H9 (cell line): ENCODE measurements at regions not wholly inside any gene's neighbourhood (a gene's known extent, or its start where the extent isn't known, plus 50 kb on each side); places are given as distances from the start of the nearest gene placed in this dataset.

Source experiments
- DNase-seq: peaks from one replicate; pipeline ENCODE4 v3.0.0-alpha.2; 2017
- H2AFZ ChIP-seq: one replicate; pipeline ENCODE4 v1.6.1; 2013; ENCODE audit warnings: mild to moderate bottlenecking, low read length, control low read depth, moderate library complexity
- H2AK5ac ChIP-seq: 2 replicates; pipeline ENCODE4 v1.6.1; 2013; ENCODE audit warnings: low read length, control low read depth, mixed read lengths; ENCODE audit not compliant: insufficient read length
- H2BK120ac ChIP-seq: one replicate; pipeline ENCODE4 v1.6.1; 2013; ENCODE audit warnings: low read depth, mild to moderate bottlenecking, low read length, control low read depth, inconsistent platforms; ENCODE audit not compliant: poor library complexity, severe bottlenecking
- H2BK12ac ChIP-seq: 2 replicates; pipeline ENCODE4 v1.6.1; 2013; ENCODE audit warnings: low read length, control low read depth, mixed read lengths, low read depth; ENCODE audit not compliant: insufficient read length
- H2BK15ac ChIP-seq: 2 replicates; pipeline ENCODE4 v1.6.1; 2013; ENCODE audit warnings: low read depth, low read length, control low read depth
- H2BK20ac ChIP-seq: one replicate; pipeline ENCODE4 v1.6.1; 2013; ENCODE audit warnings: low read depth, mild to moderate bottlenecking, low read length, control low read depth, inconsistent platforms; ENCODE audit not compliant: poor library complexity, severe bottlenecking
- H2BK5ac ChIP-seq: 2 replicates; pipeline ENCODE4 v1.6.1; 2013; ENCODE audit warnings: low read length, control low read depth, mixed read lengths; ENCODE audit not compliant: insufficient read length
- H3K14ac ChIP-seq: 2 replicates; pipeline ENCODE4 v1.6.1; 2013; ENCODE audit warnings: low read length, control low read depth; ENCODE audit not compliant: insufficient read depth
- H3K18ac ChIP-seq: 2 replicates; pipeline ENCODE4 v1.6.1; 2013; ENCODE audit warnings: low read depth, mild to moderate bottlenecking, mixed read lengths, low read length, control low read depth; ENCODE audit not compliant: insufficient read length
- H3K23ac ChIP-seq: 2 replicates; pipeline ENCODE4 v1.6.1; 2013; ENCODE audit warnings: low read length, control low read depth, mixed read lengths, low read depth; ENCODE audit not compliant: insufficient read length
- H3K23me2 ChIP-seq: 2 replicates; pipeline ENCODE4 v1.6.1; 2013; ENCODE audit warnings: low read depth, mild to moderate bottlenecking, mixed read lengths, low read length, control low read depth; ENCODE audit not compliant: insufficient read length, poor library complexity, severe bottlenecking
- H3K27ac ChIP-seq: 2 replicates; pipeline ENCODE4 v1.5.1; 2013; ENCODE audit warnings: low read length, control low read depth, mixed read lengths, low read depth; ENCODE audit not compliant: insufficient read length
- H3K27me3 ChIP-seq: 2 replicates; pipeline ENCODE4 v1.6.1; 2013; ENCODE audit warnings: low read length, control low read depth, inconsistent platforms; ENCODE audit not compliant: insufficient read depth
- H3K4ac ChIP-seq: 2 replicates; pipeline ENCODE4 v1.6.1; 2013; ENCODE audit warnings: low read depth, mild to moderate bottlenecking, control low read depth, inconsistent platforms, low read length, moderate library complexity
- H3K4me1 ChIP-seq: 2 replicates; pipeline ENCODE4 v1.6.1; 2013; ENCODE audit warnings: low read length, control low read depth, inconsistent platforms; ENCODE audit not compliant: insufficient read depth
- H3K4me2 ChIP-seq: 2 replicates; pipeline ENCODE4 v1.6.1; 2013; ENCODE audit warnings: low read length, control low read depth, mixed read lengths; ENCODE audit not compliant: insufficient read length, insufficient read depth
- H3K56ac ChIP-seq: 2 replicates; pipeline ENCODE4 v1.6.1; 2013; ENCODE audit warnings: low read depth, mild to moderate bottlenecking, mixed read lengths, low read length, control low read depth; ENCODE audit not compliant: insufficient read length
- H3K79me1 ChIP-seq: 2 replicates; pipeline ENCODE4 v1.6.1; 2013; ENCODE audit warnings: low read depth, mild to moderate bottlenecking, moderate library complexity, low read length, control low read depth, inconsistent platforms; ENCODE audit not compliant: insufficient read depth, poor library complexity, severe bottlenecking
- H3K79me2 ChIP-seq: 2 replicates; pipeline ENCODE4 v1.6.1; 2013; ENCODE audit warnings: low read length, control low read depth, inconsistent platforms; ENCODE audit not compliant: insufficient read depth
- H3K9ac ChIP-seq: 2 replicates; pipeline ENCODE4 v1.6.1; 2013; ENCODE audit warnings: low read length, control low read depth, mixed read lengths; ENCODE audit not compliant: insufficient read length; ENCODE audit errors: extremely low read depth
- H3K9me3 ChIP-seq: one replicate; pipeline ENCODE4 v1.6.1; 2013; ENCODE audit warnings: low read depth, low read length, inconsistent platforms; ENCODE audit not compliant: control insufficient read depth
- H3T11ph ChIP-seq: one replicate; pipeline ENCODE4 v1.6.1; 2013; ENCODE audit warnings: mild to moderate bottlenecking, low read length, control low read depth, inconsistent platforms
- H4K20me1 ChIP-seq: one replicate; pipeline ENCODE4 v1.6.1; 2013; ENCODE audit not compliant: control insufficient read depth, insufficient read length, insufficient read depth
- H4K5ac ChIP-seq: 2 replicates; pipeline ENCODE4 v1.6.1; 2013; ENCODE audit warnings: low read depth, mild to moderate bottlenecking, mixed read lengths, low read length, control low read depth; ENCODE audit not compliant: insufficient read length
- H4K8ac ChIP-seq: replicated peaks from 2 replicates; pipeline ENCODE4 v1.6.1; 2013; ENCODE audit warnings: low read length, control low read depth, mixed read lengths, low read depth; ENCODE audit not compliant: insufficient read length
- H4K91ac ChIP-seq: 2 replicates; pipeline ENCODE4 v1.6.1; 2013; ENCODE audit warnings: low read depth, mild to moderate bottlenecking, moderate library complexity, mixed read lengths, low read length, control low read depth; ENCODE audit not compliant: insufficient read length
- H3K27ac Mint-ChIP-seq, 3 experiments: 2 replicates in 2 of 3; 3 replicates in 1 of 3; pipeline ENCODE4 v1.8.0; 2020 to 2021; ENCODE audit warnings: mixed read lengths in 3 of 3, mild to moderate bottlenecking in 1 of 3, moderate library complexity in 1 of 3
- H3K27me3 Mint-ChIP-seq: 2 replicates; pipeline ENCODE4 v1.8.0; 2021; ENCODE audit warnings: low read depth, mild to moderate bottlenecking, moderate library complexity, mixed read lengths
- H3K36me3 Mint-ChIP-seq, 3 experiments: 2 replicates in 2 of 3; 3 replicates in 1 of 3; pipeline ENCODE4 v1.8.0; 2020 to 2021; ENCODE audit warnings: low read depth in 3 of 3, mixed read lengths in 3 of 3; ENCODE audit not compliant: insufficient read depth in 1 of 3
- H3K4me1 Mint-ChIP-seq, 2 experiments: 2 replicates each; pipeline ENCODE4 v1.8.0; 2020; ENCODE audit warnings: mixed read lengths in 2 of 2
- H3K4me3 Mint-ChIP-seq, 2 experiments: 2 replicates in 1 of 2; 3 replicates in 1 of 2; pipeline ENCODE4 v1.8.0; 2020 to 2021; ENCODE audit warnings: mild to moderate bottlenecking in 2 of 2, mixed read lengths in 2 of 2, moderate library complexity in 1 of 2
- H3K9me3 Mint-ChIP-seq, 2 experiments: 2 replicates in 1 of 2; 3 replicates in 1 of 2; pipeline ENCODE4 v1.8.0; 2020; ENCODE audit warnings: mild to moderate bottlenecking in 2 of 2, mixed read lengths in 2 of 2, moderate library complexity in 1 of 2
- WGBS: extraction: QIAGEN DNeasy Blood & Tissue Kit; methylation state at CpG from one replicate; pipeline ENCODE4 v1.1.7; 2013; ENCODE audit warnings: missing lambda C conversion rate, low lambda C conversion rate, mixed read lengths; ENCODE audit not compliant: insufficient read length; ENCODE audit errors: extremely low coverage; 5-methylcytosine and 5-hydroxymethylcytosine counted together
- TF ChIP-seq, protein P1 (sequence below): fragments of 200-600 bp; sonication (generic); conservative IDR thresholded peaks from 3 replicates; pipeline ENCODE4 v1.8.0; 2021; ENCODE audit warnings: antibody characterized with exemption, mild to moderate bottlenecking

GRCh38 chr13:69069554-69070133 is 1038.0 kb upstream of the ATXN8OS start:
- no peaks in the 10 kb centered on the region for H4K20me1 ChIP-seq
- Mint-ChIP-seq H3K4me3 (no peak overlapping the region), H3K27me3 (no peaks in the 10 kb centered on the region), H3K4me1 (peaks cover 6 to 9% of the 10 kb centered on the region in 2 experiments), H3K9me3 (peaks cover 0 to 3% of the 10 kb centered on the region in 2 experiments; a peak in 1 of 5 replicates), H3K36me3 (no peaks in the 10 kb centered on the region), H3K27ac (peak overlapping the region; percentile 16 to 29 (median 17); a peak in 4 of 7 replicates)
- no peak overlapping the region for H3K4ac ChIP-seq
- H4K5ac ChIP-seq = no peak overlapping the region
- no peak overlapping the region for H3K14ac ChIP-seq
- no peak overlapping the region for H2BK5ac ChIP-seq
- no peaks in the 10 kb centered on the region for H3K4me1 ChIP-seq
- TF ChIP-seq, protein P1, sequence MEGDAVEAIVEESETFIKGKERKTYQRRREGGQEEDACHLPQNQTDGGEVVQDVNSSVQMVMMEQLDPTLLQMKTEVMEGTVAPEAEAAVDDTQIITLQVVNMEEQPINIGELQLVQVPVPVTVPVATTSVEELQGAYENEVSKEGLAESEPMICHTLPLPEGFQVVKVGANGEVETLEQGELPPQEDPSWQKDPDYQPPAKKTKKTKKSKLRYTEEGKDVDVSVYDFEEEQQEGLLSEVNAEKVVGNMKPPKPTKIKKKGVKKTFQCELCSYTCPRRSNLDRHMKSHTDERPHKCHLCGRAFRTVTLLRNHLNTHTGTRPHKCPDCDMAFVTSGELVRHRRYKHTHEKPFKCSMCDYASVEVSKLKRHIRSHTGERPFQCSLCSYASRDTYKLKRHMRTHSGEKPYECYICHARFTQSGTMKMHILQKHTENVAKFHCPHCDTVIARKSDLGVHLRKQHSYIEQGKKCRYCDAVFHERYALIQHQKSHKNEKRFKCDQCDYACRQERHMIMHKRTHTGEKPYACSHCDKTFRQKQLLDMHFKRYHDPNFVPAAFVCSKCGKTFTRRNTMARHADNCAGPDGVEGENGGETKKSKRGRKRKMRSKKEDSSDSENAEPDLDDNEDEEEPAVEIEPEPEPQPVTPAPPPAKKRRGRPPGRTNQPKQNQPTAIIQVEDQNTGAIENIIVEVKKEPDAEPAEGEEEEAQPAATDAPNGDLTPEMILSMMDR = no peak
- H3K79me1 ChIP-seq = no peaks in the 10 kb centered on the region
- H3K9me3 ChIP-seq = no peaks in the 10 kb centered on the region
- no peak overlapping the region for H2BK15ac ChIP-seq
- no peak overlapping the region for H3K18ac ChIP-seq
- no peak overlapping the region for H3K27ac ChIP-seq
- no peak overlapping the region for H2BK20ac ChIP-seq
- no peak overlapping the region for H2AK5ac ChIP-seq
- H3K23me2 ChIP-seq = no peaks in the 10 kb centered on the region
- no peak overlapping the region for H2BK12ac ChIP-seq
- WGBS = no CpG with 5 or more reads among the region's 1 CpG
- H4K8ac ChIP-seq = no peak overlapping the region
- H3K27me3 ChIP-seq = no peaks in the 10 kb centered on the region
- no peak overlapping the region for H4K91ac ChIP-seq
- H3K79me2 ChIP-seq = no peaks in the 10 kb centered on the region
- no peak overlapping the region for H3K56ac ChIP-seq
- no peak overlapping the region for H2BK120ac ChIP-seq
- H3K9ac ChIP-seq = no peak overlapping the region
- no peak overlapping the region for H3K4me2 ChIP-seq
- DNase-seq = no peak
- H2AFZ ChIP-seq = no peak overlapping the region
- H3T11ph ChIP-seq = no peak overlapping the region
- H3K23ac ChIP-seq = no peak overlapping the region
